ENCODE measurements at regions not wholly inside any gene's neighbourhood (a gene's known extent, or its start where the extent isn't known, plus 50 kb on each side); places are given as distances from the start of the nearest gene placed in this dataset.

DNA sequence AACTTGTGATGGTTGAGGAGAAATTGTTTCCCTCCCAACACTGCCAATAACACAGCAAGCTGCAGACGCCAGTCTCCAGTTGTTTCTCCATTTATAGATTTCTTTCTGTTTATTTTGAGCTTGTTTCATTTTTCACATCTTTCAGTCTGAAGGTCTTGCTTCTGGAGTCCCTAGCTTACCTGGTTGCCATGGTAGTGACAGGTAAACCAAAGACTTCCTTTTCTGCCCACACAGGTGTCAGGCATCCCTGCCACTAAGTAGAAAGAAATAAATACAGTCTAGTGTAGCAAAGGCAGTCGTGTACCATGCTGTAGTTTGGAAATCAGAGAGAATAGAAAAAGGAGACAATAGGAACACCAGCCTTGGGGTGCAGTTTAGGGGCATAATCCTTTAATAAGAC, 82.8 kb downstream of the MARCHF4 start:
- intact Hi-C loops (cut with DNase I): no loop called here
- DNase-seq: no peak

GRCh38 chr2:216287251-216287650, 85.0 kb downstream of the MARCHF4 start:
- intact Hi-C loops (cut with DNase I): no loop called here
- DNase-seq: no peak

GRCh38 chr2:216286616-216287231, 85.6 kb downstream of the MARCHF4 start:
- DNase-seq: no peak
- intact Hi-C loops (cut with DNase I): no loop called here

GRCh38 chr2:216285701-216286100, 86.6 kb downstream of the MARCHF4 start:
- no peak for DNase-seq
- intact Hi-C loops (cut with DNase I): no loop called here

GRCh38 chr2:216284708-216285107, 87.6 kb downstream of the MARCHF4 start:
- intact Hi-C loops (cut with DNase I): no loop called here
- DNase-seq: no peak

DNA sequence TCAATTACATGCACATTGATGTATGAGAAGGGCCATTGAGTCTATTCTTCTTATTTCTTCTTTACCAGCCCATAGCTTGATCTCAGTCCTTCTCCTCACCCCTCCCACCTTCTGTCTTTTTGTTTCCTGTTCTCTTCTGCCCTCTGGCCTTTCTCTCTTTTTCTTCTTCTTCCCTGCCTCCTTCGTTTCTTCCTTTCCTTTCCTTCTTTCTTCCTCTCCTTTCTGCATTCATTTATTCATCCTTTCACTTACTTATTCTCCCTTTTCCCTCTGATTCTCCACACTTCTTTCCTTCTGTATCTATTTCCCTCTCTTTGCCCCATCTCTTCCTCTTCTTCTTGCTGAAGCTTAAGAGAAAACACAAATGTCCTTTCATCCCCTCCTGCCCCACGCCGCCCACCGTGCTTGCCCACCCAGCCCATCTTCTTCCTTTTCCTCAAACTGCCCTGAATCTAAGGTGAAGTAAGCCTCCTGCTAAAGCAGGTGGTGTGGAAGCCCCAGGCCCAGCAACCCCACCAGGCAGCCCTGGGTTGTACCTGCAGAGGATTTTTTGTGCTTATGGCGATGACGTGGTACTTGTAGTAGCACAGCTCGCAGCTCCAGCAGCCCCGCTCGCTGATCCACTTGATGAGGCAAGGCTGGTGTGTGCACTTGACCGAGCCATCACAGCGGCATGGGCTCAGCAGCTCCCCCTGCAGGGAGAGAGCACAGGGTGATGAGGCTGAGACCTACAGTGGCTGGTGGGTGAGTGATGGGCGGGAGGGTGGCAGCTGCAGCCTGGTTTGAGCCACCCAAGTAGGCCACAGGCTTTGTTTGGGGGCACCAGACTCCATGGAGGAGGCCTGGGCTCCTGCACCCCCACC, 89.0 kb downstream of the MARCHF4 start:
- no peak for DNase-seq

GRCh38 chr2:216281876-216282275, 90.4 kb downstream of the MARCHF4 start:
- DNase-seq: no peak

More for the DNA sequence above, 89.0 kb downstream of the MARCHF4 start:
- intact Hi-C loops (cut with DNase I): no loop called here

DNA sequence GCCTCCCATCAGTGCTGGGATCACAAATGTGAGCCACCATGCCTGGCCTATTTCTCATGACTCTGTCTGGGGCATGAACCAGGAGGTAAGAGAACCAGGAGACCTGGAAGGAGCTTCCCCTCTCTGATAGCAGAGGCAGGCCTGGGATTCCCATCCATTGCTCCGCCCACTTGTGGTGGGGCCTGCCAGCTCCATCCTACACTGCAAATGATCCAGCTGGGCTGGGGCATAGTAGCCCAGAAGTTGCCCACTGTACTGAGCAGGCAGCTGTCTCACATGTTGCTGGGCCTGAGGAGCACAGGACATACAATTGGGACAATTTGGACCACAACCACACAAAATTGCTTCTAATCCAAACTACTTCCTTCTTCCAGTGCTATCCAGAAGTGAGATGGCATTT, 91.0 kb downstream of the MARCHF4 start:
- intact Hi-C loops (cut with DNase I): no loop called here
- no peak for DNase-seq

More at GRCh38 chr2:216281876-216282275, 90.4 kb downstream of the MARCHF4 start:
- intact Hi-C loops (cut with DNase I): no loop called here

GRCh38 chr2:216279459-216279858, 92.8 kb downstream of the MARCHF4 start:
- intact Hi-C loops (cut with DNase I): no loop called here
- DNase-seq: peak in 1 of 42 donors; percentile 4

- intact Hi-C loops (cut with DNase I): no loop called here
- DNase-seq: peak in 3 of 42 donors; percentile 9 to 11 (median 9)
Observed at GRCh38 chr2:216279031-216279430, 93.3 kb downstream of the MARCHF4 start.

GRCh38 chr2:216275890-216276289, 96.4 kb downstream of the MARCHF4 start:
- intact Hi-C loops (cut with DNase I): no loop called here
- no peak for DNase-seq

DNA sequence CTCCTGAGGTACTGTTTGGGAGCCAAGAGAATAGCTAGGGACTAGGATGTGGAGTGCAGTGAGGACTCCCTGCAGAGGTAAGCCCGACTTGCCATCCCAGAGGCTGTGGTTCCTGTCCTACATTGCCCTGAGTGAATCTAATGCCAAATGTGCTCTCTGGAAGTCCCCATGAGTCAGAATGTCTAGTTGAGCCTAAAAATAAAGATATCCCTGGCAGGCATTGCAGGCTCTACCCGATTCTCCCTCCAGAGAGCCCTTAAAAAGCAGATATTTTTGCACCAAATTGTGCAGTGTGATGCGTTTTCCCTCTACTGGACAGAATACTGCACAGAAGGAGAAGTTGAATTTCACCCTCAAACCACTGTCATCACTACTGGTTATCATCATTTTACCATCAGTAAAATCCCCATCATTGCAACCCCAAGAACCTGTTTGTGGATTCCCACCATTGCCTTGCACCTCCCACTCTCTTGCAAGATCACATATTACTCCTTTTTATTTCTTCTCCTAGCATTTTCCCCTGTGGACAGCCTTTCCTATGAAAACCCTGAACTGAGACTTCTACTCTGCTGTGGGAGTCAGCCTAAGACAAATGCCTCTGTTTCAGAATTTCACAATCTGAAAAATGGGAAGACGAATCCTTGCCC, 98.0 kb downstream of the MARCHF4 start:
- intact Hi-C loops (cut with DNase I): no loop called here
- no peak for DNase-seq

DNA sequence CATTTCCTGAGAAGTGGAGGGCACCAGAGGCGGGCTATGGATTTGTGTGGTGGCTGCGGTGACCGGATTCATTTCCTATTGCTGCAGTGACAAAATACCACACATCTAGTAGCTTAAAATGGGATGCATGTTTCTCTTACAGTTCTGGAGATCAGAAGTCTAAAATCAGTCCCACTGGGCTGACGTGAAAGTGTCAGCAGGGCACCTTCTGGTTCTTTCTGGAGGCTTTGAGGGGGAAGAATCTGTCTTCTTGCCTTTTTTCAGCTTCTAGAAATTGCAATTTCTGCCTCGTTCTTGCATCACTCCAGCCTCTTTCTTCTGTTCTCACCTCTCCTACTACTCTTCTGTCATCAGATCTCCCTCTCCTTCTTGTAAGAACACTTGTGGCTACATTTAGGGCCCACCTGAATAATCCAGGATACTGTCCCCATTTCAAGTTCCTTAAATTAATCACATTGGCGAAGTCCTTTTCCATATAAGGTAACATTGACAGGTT, 111.2 kb downstream of the MARCHF4 start:
- intact Hi-C loops (cut with DNase I): no loop called here
- DNase-seq: no peak

- intact Hi-C loops (cut with DNase I): no loop called here
- DNase-seq: no peak
Observed at GRCh38 chr2:216260629-216261028, 111.7 kb downstream of the MARCHF4 start.

DNA sequence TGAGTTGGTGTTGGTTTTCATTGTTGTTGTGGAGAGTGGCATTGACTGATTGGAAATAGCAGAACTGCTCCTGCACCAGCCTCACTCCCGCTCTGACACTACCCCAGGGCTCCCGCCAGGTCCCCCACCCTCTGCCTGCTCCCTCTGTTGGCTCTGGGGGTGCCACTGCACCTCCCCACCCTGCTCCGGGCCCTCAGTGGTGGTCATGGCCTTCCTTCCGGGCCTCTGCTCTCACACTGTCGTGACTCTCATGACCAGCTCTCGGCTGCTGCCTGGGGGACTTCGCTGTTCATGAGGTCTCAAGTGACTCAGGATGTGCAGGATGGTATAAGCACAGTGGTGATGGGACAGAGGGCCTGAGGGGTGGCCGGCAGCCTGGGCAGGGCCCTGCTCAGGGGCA, 113.2 kb downstream of the MARCHF4 start:
- intact Hi-C loops (cut with DNase I): no loop called here
- no peak for DNase-seq

GRCh38 chr2:216257089-216257488, 115.2 kb downstream of the MARCHF4 start:
- no peak for DNase-seq
- intact Hi-C loops (cut with DNase I): no loop called here

Measured in head of caudate nucleus (tissue), 42 donors.